Stimulated activated memory B cell treated with anti-CD40 and anti-IgM and Interleukin-4, amounts not matched to agents 10 μg/mL and 1 μg/mL and 100 μg/mL, for 72 hours (primary cell): ENCODE measurements at regions not wholly inside any gene's neighbourhood (a gene's known extent, or its start where the extent isn't known, plus 50 kb on each side); places are given as distances from the start of the nearest gene placed in this dataset.

Source experiments
- ATAC-seq: fragments of 150-1000 bp; cut with Tn5 transposase; 2 replicates; pipeline ENCODE4 v1.10.0; 2021
- H3K27ac Mint-ChIP-seq: one replicate; pipeline ENCODE4 v1.8.0; 2022; ENCODE audit warnings: mild to moderate bottlenecking, mixed read lengths
- H3K27me3 Mint-ChIP-seq: one replicate; pipeline ENCODE4 v1.8.0; 2022; ENCODE audit warnings: mixed read lengths
- H3K36me3 Mint-ChIP-seq: one replicate; pipeline ENCODE4 v1.8.0; 2022; ENCODE audit warnings: mixed read lengths
- H3K4me1 Mint-ChIP-seq: one replicate; pipeline ENCODE4 v1.8.0; 2022; ENCODE audit warnings: mixed read lengths
- H3K4me3 Mint-ChIP-seq: one replicate; pipeline ENCODE4 v1.8.0; 2022; ENCODE audit warnings: mild to moderate bottlenecking, moderate library complexity, mixed read lengths
- H3K9me3 Mint-ChIP-seq: one replicate; pipeline ENCODE4 v1.8.0; 2022; ENCODE audit warnings: mixed read lengths

DNA sequence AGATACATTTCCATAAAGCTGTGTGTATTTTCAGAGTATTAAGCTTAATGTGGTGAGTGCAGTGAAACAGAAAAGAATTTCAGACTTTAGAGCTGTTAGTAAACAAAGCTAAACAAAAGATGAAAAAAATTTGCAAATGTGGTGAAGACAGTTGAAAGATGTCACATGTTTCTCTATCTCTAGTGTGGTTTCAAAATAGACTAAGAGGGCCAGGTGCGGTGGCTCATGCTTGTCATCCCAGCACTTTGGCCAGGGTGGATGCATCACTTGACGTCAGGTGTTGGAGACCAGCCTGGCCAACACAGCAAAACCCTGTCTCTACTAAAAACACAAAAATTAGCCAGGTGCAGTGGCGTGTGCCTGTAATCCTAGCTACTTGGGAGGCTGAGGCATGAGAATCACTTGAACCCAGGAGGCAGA, 466.0 kb upstream of the NR2F2 start:
- Mint-ChIP-seq H3K27ac (no peak overlapping the region), H3K4me1 (no peaks in the 10 kb centered on the region), H3K27me3 (no peaks in the 10 kb centered on the region)

GRCh38 chr15:95865330-95865739, 465.2 kb upstream of the NR2F2 start:
- H3K36me3 Mint-ChIP-seq, result no peaks in the 10 kb centered on the region
- no peaks in the 10 kb centered on the region for H3K27me3 Mint-ChIP-seq
- no peaks in the 10 kb centered on the region for H3K4me1 Mint-ChIP-seq
- H3K27ac Mint-ChIP-seq, result no peak overlapping the region
- no peaks in the 10 kb centered on the region for H3K9me3 Mint-ChIP-seq
- ATAC-seq, result no peak
- no peak overlapping the region for H3K4me3 Mint-ChIP-seq

More for the DNA sequence above, 466.0 kb upstream of the NR2F2 start:
- ATAC-seq, result no peak
- Mint-ChIP-seq H3K4me3 (no peak overlapping the region), H3K36me3 (no peaks in the 10 kb centered on the region), H3K9me3 (no peaks in the 10 kb centered on the region)

GRCh38 chr15:95866711-95867440, 463.6 kb upstream of the NR2F2 start:
- no peaks in the 10 kb centered on the region for H3K36me3 Mint-ChIP-seq
- ATAC-seq, result no peak
- H3K4me1 Mint-ChIP-seq, result no peaks in the 10 kb centered on the region
- H3K27me3 Mint-ChIP-seq, result no peaks in the 10 kb centered on the region
- no peak overlapping the region for H3K27ac Mint-ChIP-seq
- H3K4me3 Mint-ChIP-seq, result no peak overlapping the region
- H3K9me3 Mint-ChIP-seq, result no peaks in the 10 kb centered on the region

GRCh38 chr15:95868450-95868849, 462.1 kb upstream of the NR2F2 start:
- H3K4me3 Mint-ChIP-seq, result no peak overlapping the region
- no peak for ATAC-seq
- no peaks in the 10 kb centered on the region for H3K4me1 Mint-ChIP-seq
- no peaks in the 10 kb centered on the region for H3K36me3 Mint-ChIP-seq
- no peaks in the 10 kb centered on the region for H3K27me3 Mint-ChIP-seq
- no peaks in the 10 kb centered on the region for H3K9me3 Mint-ChIP-seq
- H3K27ac Mint-ChIP-seq, result no peak overlapping the region

- no peaks in the 10 kb centered on the region for H3K27me3 Mint-ChIP-seq
- no peak overlapping the region for H3K4me3 Mint-ChIP-seq
- H3K36me3 Mint-ChIP-seq, result no peaks in the 10 kb centered on the region
- H3K27ac Mint-ChIP-seq, result no peak overlapping the region
- no peaks in the 10 kb centered on the region for H3K4me1 Mint-ChIP-seq
- H3K9me3 Mint-ChIP-seq, result no peaks in the 10 kb centered on the region
- no peak for ATAC-seq
Observed at GRCh38 chr15:95868970-95869369, 461.5 kb upstream of the NR2F2 start.

DNA sequence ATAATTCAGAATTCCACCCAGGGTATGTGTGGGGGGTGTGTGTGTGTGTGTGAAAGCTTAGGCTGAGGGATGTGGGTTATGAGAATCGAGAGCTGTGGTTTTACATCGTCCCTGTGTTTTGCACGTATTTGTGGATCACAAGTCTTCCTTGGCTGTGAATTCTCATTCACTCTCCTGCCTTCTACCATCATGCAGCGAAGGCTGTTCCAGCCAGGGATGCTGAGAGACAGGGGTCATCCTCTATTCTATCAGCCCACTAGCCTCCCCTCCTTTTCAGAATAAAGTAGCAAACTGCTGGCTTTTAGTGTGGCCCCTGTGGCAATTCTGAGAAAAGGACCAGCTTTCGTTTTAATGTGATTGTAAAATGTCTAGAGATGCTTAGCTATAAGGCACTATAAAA, 460.6 kb upstream of the NR2F2 start:
- Mint-ChIP-seq H3K4me1 (no peaks in the 10 kb centered on the region), H3K9me3 (no peaks in the 10 kb centered on the region), H3K27me3 (no peaks in the 10 kb centered on the region), H3K36me3 (no peaks in the 10 kb centered on the region), H3K27ac (no peak overlapping the region), H3K4me3 (no peak overlapping the region)
- ATAC-seq, result no peak

- no peak overlapping the region for H3K27ac Mint-ChIP-seq
- no peaks in the 10 kb centered on the region for H3K4me1 Mint-ChIP-seq
- no peak overlapping the region for H3K4me3 Mint-ChIP-seq
- no peaks in the 10 kb centered on the region for H3K36me3 Mint-ChIP-seq
- no peaks in the 10 kb centered on the region for H3K9me3 Mint-ChIP-seq
- H3K27me3 Mint-ChIP-seq, result no peaks in the 10 kb centered on the region
- ATAC-seq, result no peak
Observed at GRCh38 chr15:95872366-95872771, 458.1 kb upstream of the NR2F2 start.

DNA sequence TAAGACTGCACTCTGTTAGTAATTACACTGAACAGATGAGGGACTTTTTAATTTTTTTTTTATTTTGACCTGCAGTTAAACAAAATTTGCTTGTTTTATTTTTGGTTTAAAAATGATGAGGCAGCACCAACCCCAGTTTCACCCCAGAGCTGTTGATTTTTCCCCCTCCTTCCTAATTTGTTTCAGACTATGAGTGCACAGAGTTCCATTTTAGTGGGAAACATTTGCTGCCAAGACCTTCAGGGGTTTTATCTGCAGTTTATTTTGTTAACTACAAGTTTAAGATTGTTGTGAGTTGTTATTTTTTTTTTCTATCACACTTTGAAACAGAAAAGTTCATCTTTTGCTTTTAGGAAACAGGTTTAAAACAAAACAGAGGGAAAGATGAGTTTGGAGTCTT, 455.9 kb upstream of the NR2F2 start:
- no peaks in the 10 kb centered on the region for H3K27me3 Mint-ChIP-seq
- H3K27ac Mint-ChIP-seq, result no peak overlapping the region
- no peak overlapping the region for H3K4me3 Mint-ChIP-seq
- H3K4me1 Mint-ChIP-seq, result peaks cover 7% of the 10 kb centered on the region
- no peak for ATAC-seq
- no peaks in the 10 kb centered on the region for H3K9me3 Mint-ChIP-seq
- H3K36me3 Mint-ChIP-seq, result no peaks in the 10 kb centered on the region

DNA sequence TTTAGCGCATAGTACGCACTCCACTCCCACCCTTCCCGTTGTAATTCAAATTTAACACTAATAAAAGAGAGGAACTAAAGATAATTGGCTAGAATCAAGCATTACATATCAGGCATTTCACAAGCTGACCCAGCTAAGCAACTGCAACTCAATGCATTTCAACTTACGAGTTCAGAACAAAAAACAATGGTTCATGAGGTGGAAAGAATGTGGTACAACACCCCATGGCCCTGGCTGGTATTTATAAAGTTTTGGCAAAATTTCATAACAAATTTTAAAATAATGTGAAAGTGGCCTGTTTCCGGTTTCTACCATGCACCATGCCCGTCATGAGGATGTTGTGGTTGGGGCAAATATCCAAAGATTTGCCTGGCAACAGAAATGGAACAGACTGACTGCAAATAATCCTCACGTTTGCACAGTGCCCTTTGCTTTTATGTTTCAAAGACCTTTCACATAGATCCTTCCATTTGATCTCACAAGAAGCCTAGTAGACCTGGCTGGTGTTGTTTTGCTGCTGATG, 455.3 kb upstream of the NR2F2 start:
- H3K27ac Mint-ChIP-seq, result no peak overlapping the region
- H3K9me3 Mint-ChIP-seq, result no peaks in the 10 kb centered on the region
- ATAC-seq, result no peak
- no peaks in the 10 kb centered on the region for H3K27me3 Mint-ChIP-seq
- H3K36me3 Mint-ChIP-seq, result no peaks in the 10 kb centered on the region
- H3K4me1 Mint-ChIP-seq, result peaks cover 13% of the 10 kb centered on the region
- no peak overlapping the region for H3K4me3 Mint-ChIP-seq

DNA sequence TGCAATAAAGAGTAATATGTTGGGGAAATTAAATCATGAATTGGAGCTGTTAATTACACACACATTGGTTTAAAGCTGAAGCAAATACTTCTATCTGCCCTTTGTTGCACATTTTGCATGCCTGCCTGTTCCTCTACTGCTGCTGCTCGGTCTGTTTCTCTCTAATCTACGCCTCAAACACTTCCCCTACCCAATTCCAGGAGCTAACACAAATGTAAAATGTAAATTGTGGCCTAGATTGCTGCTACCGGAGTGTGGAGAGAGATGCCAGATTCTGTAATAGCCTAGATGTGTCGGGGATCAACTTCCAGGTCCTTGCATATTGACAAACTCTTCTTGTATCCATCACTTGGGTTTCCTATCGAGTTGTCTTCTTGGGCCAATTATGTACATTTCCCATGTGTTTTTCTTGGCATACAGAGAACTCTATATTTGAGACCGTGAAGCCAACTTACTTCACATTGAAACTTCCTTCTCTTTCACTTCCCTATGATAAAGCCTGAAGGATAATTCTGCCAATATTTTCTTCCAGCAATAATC, 450.4 kb upstream of the NR2F2 start:
- no peak overlapping the region for H3K4me3 Mint-ChIP-seq
- no peaks in the 10 kb centered on the region for H3K36me3 Mint-ChIP-seq
- peaks cover 17% of the 10 kb centered on the region for H3K4me1 Mint-ChIP-seq
- no peaks in the 10 kb centered on the region for H3K27me3 Mint-ChIP-seq
- H3K9me3 Mint-ChIP-seq, result peaks cover 5% of the 10 kb centered on the region
- H3K27ac Mint-ChIP-seq, result no peak overlapping the region
- ATAC-seq, result no peak

- H3K27me3 Mint-ChIP-seq, result no peaks in the 10 kb centered on the region
- H3K27ac Mint-ChIP-seq, result no peak overlapping the region
- no peak overlapping the region for H3K4me3 Mint-ChIP-seq
- H3K36me3 Mint-ChIP-seq, result no peaks in the 10 kb centered on the region
- H3K4me1 Mint-ChIP-seq, result peaks cover 17% of the 10 kb centered on the region
- peaks cover 5% of the 10 kb centered on the region for H3K9me3 Mint-ChIP-seq
- ATAC-seq, result no peak
Observed at GRCh38 chr15:95880630-95881029, 449.9 kb upstream of the NR2F2 start.

DNA sequence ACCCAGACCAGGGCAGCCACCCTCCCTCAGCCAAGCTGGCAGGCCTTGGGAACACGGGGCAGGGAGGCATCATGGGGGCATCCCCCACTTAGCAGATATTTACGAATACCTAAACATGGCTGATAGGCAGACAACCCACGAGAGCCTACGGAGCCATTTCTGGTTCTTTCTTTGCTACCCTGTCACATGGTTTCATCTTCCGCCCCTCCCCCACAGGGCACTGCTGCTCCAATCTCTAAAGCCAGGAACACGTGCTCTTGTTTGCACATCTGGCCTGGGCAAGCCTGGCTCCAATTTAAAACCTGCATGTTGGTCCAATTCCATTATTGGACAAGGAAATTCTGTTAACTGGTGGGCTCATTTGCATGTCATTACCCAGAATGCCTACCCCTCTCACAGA, 447.4 kb upstream of the NR2F2 start:
- no peak overlapping the region for H3K27ac Mint-ChIP-seq
- ATAC-seq, result no peak
- H3K4me3 Mint-ChIP-seq, result no peak overlapping the region
- no peaks in the 10 kb centered on the region for H3K27me3 Mint-ChIP-seq
- peaks cover 5% of the 10 kb centered on the region for H3K9me3 Mint-ChIP-seq
- H3K4me1 Mint-ChIP-seq, result peaks cover 17% of the 10 kb centered on the region
- H3K36me3 Mint-ChIP-seq, result no peaks in the 10 kb centered on the region

- Mint-ChIP-seq H3K9me3 (peaks cover 5% of the 10 kb centered on the region), H3K36me3 (no peaks in the 10 kb centered on the region), H3K27me3 (no peaks in the 10 kb centered on the region), H3K4me1 (peaks cover 13% of the 10 kb centered on the region), H3K4me3 (no peak overlapping the region), H3K27ac (no peak overlapping the region)
- no peak for ATAC-seq
Observed at GRCh38 chr15:95884276-95884675, 446.2 kb upstream of the NR2F2 start.

DNA sequence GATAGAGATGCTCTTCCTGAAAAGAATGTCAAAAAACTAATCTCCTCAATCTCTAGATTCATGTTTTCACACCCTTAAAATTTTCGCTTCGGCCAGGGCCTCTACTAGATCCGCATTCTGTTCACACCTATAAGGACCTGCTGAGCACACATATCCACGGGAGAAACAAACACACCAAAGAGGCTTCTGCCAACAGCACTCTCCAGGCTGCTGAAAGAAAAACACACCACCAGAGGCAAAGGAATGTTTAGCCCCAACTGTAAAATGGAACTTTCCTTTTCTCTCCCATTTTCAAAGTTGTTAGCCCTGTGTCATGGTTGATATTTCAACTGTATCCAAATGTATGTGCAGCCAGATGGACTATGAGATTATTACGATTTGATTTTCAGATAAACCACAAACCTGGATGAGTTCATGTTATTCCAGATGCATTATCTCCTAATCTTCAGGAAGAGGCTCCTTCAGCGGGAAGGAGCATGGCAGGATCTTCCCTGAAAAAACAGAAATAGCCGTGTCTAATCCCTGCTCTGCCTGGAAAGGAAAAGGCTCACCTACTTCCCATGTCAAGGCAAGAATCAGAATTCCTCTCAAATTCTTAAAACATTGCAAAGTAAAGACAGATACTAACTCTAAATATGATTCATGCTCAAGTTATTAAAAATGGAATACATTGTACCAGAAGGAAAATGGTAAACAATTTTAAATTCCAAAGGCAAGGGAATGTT, 442.7 kb upstream of the NR2F2 start:
- Mint-ChIP-seq H3K36me3 (no peaks in the 10 kb centered on the region), H3K27ac (no peak overlapping the region), H3K9me3 (peaks cover 6% of the 10 kb centered on the region), H3K27me3 (no peaks in the 10 kb centered on the region), H3K4me1 (no peaks in the 10 kb centered on the region), H3K4me3 (no peak overlapping the region)
- no peak for ATAC-seq

GRCh38 chr15:95888762-95889161, 441.7 kb upstream of the NR2F2 start:
- Mint-ChIP-seq H3K4me1 (no peaks in the 10 kb centered on the region), H3K27ac (no peak overlapping the region), H3K9me3 (peaks cover 9% of the 10 kb centered on the region), H3K27me3 (no peaks in the 10 kb centered on the region), H3K36me3 (no peaks in the 10 kb centered on the region), H3K4me3 (no peak overlapping the region)
- ATAC-seq, result no peak
